Naive thymus-derived CD4-positive, alpha-beta T cell (primary cell): ENCODE measurements at regions not wholly inside any gene's neighbourhood (a gene's known extent, or its start where the extent isn't known, plus 50 kb on each side); places are given as distances from the start of the nearest gene placed in this dataset.

Source experiments
- ATAC-seq: fragments of 150-1000 bp; cut with Tn5 transposase; 2 replicates; pipeline ENCODE4 v1.10.0; 2021; ENCODE audit warnings: mild to moderate bottlenecking, moderate library complexity
- CTCF ChIA-PET: fragments of 350-600 bp; sonication (Branson Sonifier 250); formaldehyde crosslinking; loops from one replicate; lab custom pipeline; 2021; ENCODE audit warnings: antibody characterized with exemption; lab: Charles Lee
- POLR2A ChIA-PET: fragments of 350-600 bp; sonication (Branson Sonifier 250); formaldehyde crosslinking; loops from one replicate; lab custom pipeline; 2021; ENCODE audit warnings: antibody characterized with exemption, inconsistent platforms; lab: Charles Lee
- DNase-seq, 9 donors: peaks; one replicate each; pipeline versions ENCODE4 v3.0.0 to v3.0.0-alpha.2; 2020 to 2022; ENCODE audit warnings: mixed read lengths in 1 of 9
- H3K27ac ChIP-seq: one replicate; pipeline ENCODE4 v1.7.0; 2013; ENCODE audit warnings: mild to moderate bottlenecking, low read depth, low read length, moderate library complexity
- H3K27me3 ChIP-seq, 2 donors: one replicate each; pipeline ENCODE4 v1.7.0; 2013; ENCODE audit warnings: low read length in 2 of 2, mild to moderate bottlenecking in 2 of 2, moderate library complexity in 2 of 2; ENCODE audit not compliant: control insufficient read depth in 2 of 2, insufficient read depth in 2 of 2
- H3K36me3 ChIP-seq, 3 experiments: 1 replicate in 2 of 3; 2 replicates in 1 of 3; pipeline ENCODE4 v1.7.0; 2013; ENCODE audit warnings: low read length in 3 of 3, mild to moderate bottlenecking in 3 of 3, moderate library complexity in 1 of 3; ENCODE audit not compliant: insufficient read depth in 3 of 3, control insufficient read depth in 2 of 3
- H3K4me1 ChIP-seq, 2 donors: one replicate each; pipeline ENCODE4 v1.7.0; 2013; ENCODE audit warnings: low read length in 2 of 2, mild to moderate bottlenecking in 2 of 2, moderate library complexity in 1 of 2; ENCODE audit not compliant: control insufficient read depth in 2 of 2, insufficient read depth in 2 of 2
- H3K4me3 ChIP-seq: 2 replicates; pipeline ENCODE4 v1.7.0; 2013; ENCODE audit warnings: mild to moderate bottlenecking, low read length
- H3K9me3 ChIP-seq, 3 experiments: 1 replicate in 2 of 3; 2 replicates in 1 of 3; pipeline ENCODE4 v1.7.0; 2013; ENCODE audit warnings: low read length in 3 of 3; ENCODE audit not compliant: control insufficient read depth in 2 of 3
- H3K27ac Mint-ChIP-seq, 9 donors: one replicate each; pipeline ENCODE4 v1.8.0; 2020 to 2022; ENCODE audit warnings: mixed read lengths in 9 of 9, mild to moderate bottlenecking in 8 of 9, moderate library complexity in 5 of 9, inconsistent platforms in 2 of 9
- H3K27me3 Mint-ChIP-seq, 5 donors: one replicate each; pipeline ENCODE4 v1.8.0; 2021 to 2022; ENCODE audit warnings: mixed read lengths in 5 of 5, mild to moderate bottlenecking in 1 of 5
- H3K36me3 Mint-ChIP-seq, 5 donors: one replicate each; pipeline ENCODE4 v1.8.0; 2020 to 2022; ENCODE audit warnings: mixed read lengths in 5 of 5, mild to moderate bottlenecking in 3 of 5, inconsistent platforms in 1 of 5
- H3K4me1 Mint-ChIP-seq, 7 donors: one replicate each; pipeline ENCODE4 v1.8.0; 2020 to 2022; ENCODE audit warnings: mixed read lengths in 7 of 7, mild to moderate bottlenecking in 3 of 7, inconsistent platforms in 1 of 7
- H3K4me3 Mint-ChIP-seq, 10 donors: one replicate each; pipeline ENCODE4 v1.8.0; 2020 to 2022; ENCODE audit warnings: mild to moderate bottlenecking in 10 of 10, mixed read lengths in 10 of 10, moderate library complexity in 6 of 10, inconsistent platforms in 2 of 10
- H3K9me3 Mint-ChIP-seq, 11 donors: one replicate each; pipeline ENCODE4 v1.8.0; 2020 to 2022; ENCODE audit warnings: mixed read lengths in 11 of 11, mild to moderate bottlenecking in 4 of 11, inconsistent platforms in 1 of 11, moderate library complexity in 1 of 11
- intact Hi-C, 2 donors: fragments of 100-400 bp; cut with micrococcal nuclease; formaldehyde crosslinking; loops; one replicate each; pipeline ENCODE4 v1.15.1; 2023

DNA sequence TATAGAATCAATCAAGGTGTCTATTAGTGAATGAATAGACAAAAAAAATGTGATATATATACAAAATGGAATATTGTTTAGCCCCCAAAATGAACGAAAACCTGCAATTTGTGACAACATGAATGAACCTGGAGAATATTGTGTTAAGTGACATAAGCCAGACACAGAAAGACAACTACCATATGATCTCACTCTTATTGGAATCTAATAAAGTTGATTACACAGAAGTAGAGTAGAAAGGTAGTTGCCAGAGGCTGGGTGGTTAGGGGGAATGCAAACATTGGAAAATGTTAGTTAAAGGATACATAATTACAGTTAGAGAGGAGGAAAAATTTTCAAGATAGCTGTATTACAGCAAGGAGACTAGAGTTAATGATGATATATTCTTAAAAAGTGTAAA lies 1962.3 kb downstream of the EFNA5 start:
- DNase-seq (no peak), ATAC-seq (no peak)
- Histone ChIP-seq H3K9me3 (no peaks in the 10 kb centered on the region), H3K27me3 (no peaks in the 10 kb centered on the region), H3K36me3 (no peaks in the 10 kb centered on the region), H3K4me1 (no peaks in the 10 kb centered on the region), H3K4me3 (no peak overlapping the region), H3K27ac (no peak overlapping the region)
- Mint-ChIP-seq H3K4me3 (no peak overlapping the region), H3K27ac (no peak overlapping the region), H3K4me1 (no peaks in the 10 kb centered on the region), H3K27me3 (no peaks in the 10 kb centered on the region), H3K9me3 (peaks cover 0 to 22% (median 12%) of the 10 kb centered on the region in 11 donors), H3K36me3 (no peaks in the 10 kb centered on the region)
- CTCF ChIA-PET = no interaction called here
- POLR2A ChIA-PET = no interaction called here
- intact Hi-C loops = no loop called here

DNA sequence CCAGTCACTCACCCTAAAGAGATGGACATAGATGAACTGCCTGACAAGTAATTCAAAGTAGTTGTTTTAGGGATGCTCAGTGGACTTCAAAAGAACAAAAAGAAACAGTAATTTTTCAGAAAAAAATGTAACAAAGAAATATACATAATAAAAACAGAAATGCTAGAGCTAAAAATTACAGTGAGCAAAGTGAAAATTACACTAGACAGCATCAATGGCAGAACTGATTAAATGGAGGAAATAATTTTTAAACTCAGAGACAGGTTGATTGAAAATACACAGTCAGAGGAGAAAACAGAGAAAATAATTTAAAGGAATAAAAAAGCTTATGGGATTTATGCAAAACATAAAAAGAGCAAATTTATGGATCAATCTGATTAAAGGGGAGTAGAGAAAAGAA lies 1968.4 kb downstream of the EFNA5 start:
- H3K36me3 ChIP-seq = no peaks in the 10 kb centered on the region
- no peaks in the 10 kb centered on the region for H3K4me1 ChIP-seq
- Mint-ChIP-seq H3K4me3 (no peak overlapping the region), H3K27ac (no peak overlapping the region), H3K9me3 (peaks cover 3 to 51% (median 15%) of the 10 kb centered on the region in 11 donors), H3K27me3 (no peaks in the 10 kb centered on the region), H3K36me3 (no peaks in the 10 kb centered on the region), H3K4me1 (no peaks in the 10 kb centered on the region)
- DNase-seq (no peak), ATAC-seq (no peak)
- H3K27ac ChIP-seq = no peak overlapping the region
- ChIA-PET POLR2A (no interaction called here), CTCF (no interaction called here)
- no peak overlapping the region for H3K4me3 ChIP-seq
- intact Hi-C loops = no loop called here
- no peaks in the 10 kb centered on the region for H3K27me3 ChIP-seq
- peaks cover 0 to 10% (median 0%) of the 10 kb centered on the region in 3 experiments for H3K9me3 ChIP-seq

- H3K36me3 Mint-ChIP-seq = no peaks in the 10 kb centered on the region
- intact Hi-C loops = no loop called here
- no peak overlapping the region for H3K4me3 ChIP-seq
- no peaks in the 10 kb centered on the region for H3K4me1 Mint-ChIP-seq
- H3K4me1 ChIP-seq = no peaks in the 10 kb centered on the region
- H3K27ac ChIP-seq = no peak overlapping the region
- no peak overlapping the region for H3K27ac Mint-ChIP-seq
- ATAC-seq = no peak
- H3K4me3 Mint-ChIP-seq = no peak overlapping the region
- no peaks in the 10 kb centered on the region for H3K27me3 Mint-ChIP-seq
- no peaks in the 10 kb centered on the region for H3K36me3 ChIP-seq
- H3K27me3 ChIP-seq = no peaks in the 10 kb centered on the region
- ChIA-PET CTCF (no interaction called here), POLR2A (no interaction called here)
- no peak for DNase-seq
- peaks cover 0 to 4% (median 0%) of the 10 kb centered on the region in 3 experiments for H3K9me3 ChIP-seq
- H3K9me3 Mint-ChIP-seq = peaks cover 0 to 30% (median 7%) of the 10 kb centered on the region in 11 donors
These were observed 1974.3 kb downstream of the EFNA5 start for GRCh38 chr5:105696440-105696839.

DNA sequence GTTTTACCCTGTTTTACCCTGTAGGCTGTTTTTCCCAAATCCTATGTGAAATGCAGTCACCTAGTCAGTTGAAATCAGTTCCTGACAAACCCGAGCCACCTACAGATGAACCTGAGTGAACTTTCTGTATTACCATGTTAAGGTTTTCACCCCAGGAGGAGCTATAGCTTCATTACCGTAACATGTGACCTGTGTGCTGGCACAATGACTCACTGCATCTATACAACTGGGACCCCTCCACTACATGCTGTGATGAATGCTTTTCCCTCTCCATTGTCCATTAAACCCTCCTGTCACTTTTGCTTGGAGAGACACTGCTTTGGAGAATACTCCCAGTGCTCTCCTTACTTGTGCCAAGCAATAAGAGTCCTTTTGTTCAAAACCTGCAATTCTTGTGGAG lies 1974.8 kb downstream of the EFNA5 start:
- Histone ChIP-seq H3K36me3 (no peaks in the 10 kb centered on the region), H3K4me3 (no peak overlapping the region), H3K9me3 (no peaks in the 10 kb centered on the region), H3K27me3 (no peaks in the 10 kb centered on the region), H3K27ac (no peak overlapping the region), H3K4me1 (no peaks in the 10 kb centered on the region)
- Mint-ChIP-seq H3K4me3 (no peak overlapping the region), H3K36me3 (no peaks in the 10 kb centered on the region), H3K4me1 (no peaks in the 10 kb centered on the region), H3K27ac (no peak overlapping the region), H3K27me3 (no peaks in the 10 kb centered on the region), H3K9me3 (peaks cover 0 to 25% (median 5%) of the 10 kb centered on the region in 11 donors)
- ChIA-PET POLR2A (no interaction called here), CTCF (no interaction called here)
- ATAC-seq (no peak), DNase-seq (no peak)
- intact Hi-C loops = no loop called here

DNA sequence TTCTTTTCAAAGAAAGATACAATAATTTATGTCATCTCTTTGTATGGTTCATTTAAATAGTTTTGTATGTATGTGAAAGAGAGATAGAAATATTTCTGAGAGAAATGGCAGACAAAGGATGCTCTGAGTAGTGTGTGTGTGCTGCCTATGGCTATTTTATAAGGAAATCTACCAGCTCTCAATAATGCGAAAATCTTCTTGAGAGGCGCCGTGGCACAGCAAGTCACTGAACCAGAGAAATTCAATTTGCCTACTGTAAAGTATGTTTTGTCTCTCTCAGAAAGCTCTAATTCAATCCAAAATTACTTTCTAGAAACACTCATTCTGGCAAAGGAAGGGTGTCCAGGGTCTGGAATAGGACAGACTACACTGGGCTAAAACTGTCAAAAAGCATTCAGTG lies 1981.1 kb downstream of the EFNA5 start:
- Mint-ChIP-seq H3K27ac (no peak overlapping the region), H3K27me3 (no peaks in the 10 kb centered on the region), H3K4me1 (no peaks in the 10 kb centered on the region), H3K4me3 (no peak overlapping the region), H3K9me3 (peaks cover 0 to 4% (median 0%) of the 10 kb centered on the region in 11 donors), H3K36me3 (no peaks in the 10 kb centered on the region)
- no peak for ATAC-seq
- Histone ChIP-seq H3K27ac (no peak overlapping the region), H3K9me3 (no peaks in the 10 kb centered on the region), H3K4me3 (no peak overlapping the region), H3K27me3 (no peaks in the 10 kb centered on the region), H3K36me3 (no peaks in the 10 kb centered on the region), H3K4me1 (no peaks in the 10 kb centered on the region)
- intact Hi-C loops = no loop called here
- no peak for DNase-seq
- CTCF ChIA-PET = no interaction called here
- POLR2A ChIA-PET = no interaction called here

GRCh38 chr5:105688227-105688792 lies 1982.4 kb downstream of the EFNA5 start:
- POLR2A ChIA-PET = no interaction called here
- intact Hi-C loops = no loop called here

DNA sequence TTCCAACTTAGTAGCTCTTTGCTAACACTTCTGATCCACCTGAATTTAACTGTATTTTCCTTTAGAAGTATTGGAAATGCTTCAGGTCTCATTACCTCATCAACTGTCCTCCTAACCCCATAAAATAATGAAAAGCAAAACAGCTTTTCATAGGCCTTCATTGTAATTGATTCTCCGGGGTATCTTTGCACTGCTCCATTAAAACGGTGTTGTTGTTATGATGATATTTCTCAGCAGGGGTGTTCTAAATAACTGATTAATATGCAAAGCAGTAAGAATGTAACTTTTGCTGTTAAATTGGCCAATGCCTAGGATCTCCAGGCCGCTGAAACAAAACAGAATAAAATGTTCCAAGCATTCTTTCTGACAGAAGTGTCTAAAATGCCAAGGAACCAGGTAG lies 1983.2 kb downstream of the EFNA5 start:
- no peak overlapping the region for H3K27ac ChIP-seq
- Mint-ChIP-seq H3K4me1 (no peaks in the 10 kb centered on the region), H3K27me3 (no peaks in the 10 kb centered on the region), H3K9me3 (peaks cover 0 to 4% (median 2%) of the 10 kb centered on the region in 11 donors), H3K27ac (no peak overlapping the region), H3K36me3 (no peaks in the 10 kb centered on the region), H3K4me3 (no peak overlapping the region)
- DNase-seq (no peak), ATAC-seq (no peak)
- no peaks in the 10 kb centered on the region for H3K4me1 ChIP-seq
- H3K27me3 ChIP-seq = no peaks in the 10 kb centered on the region
- H3K4me3 ChIP-seq = no peak overlapping the region
- CTCF ChIA-PET = no interaction called here
- H3K36me3 ChIP-seq = no peaks in the 10 kb centered on the region
- intact Hi-C loops = no loop called here
- POLR2A ChIA-PET = no interaction called here
- no peaks in the 10 kb centered on the region for H3K9me3 ChIP-seq

More at GRCh38 chr5:105688227-105688792, 1982.4 kb downstream of the EFNA5 start:
- Mint-ChIP-seq H3K9me3 (peaks cover 0 to 4% (median 2%) of the 10 kb centered on the region in 11 donors), H3K27ac (no peak overlapping the region), H3K4me3 (no peak overlapping the region), H3K27me3 (no peaks in the 10 kb centered on the region), H3K36me3 (no peaks in the 10 kb centered on the region), H3K4me1 (no peaks in the 10 kb centered on the region)
- H3K4me1 ChIP-seq = no peaks in the 10 kb centered on the region
- H3K4me3 ChIP-seq = no peak overlapping the region
- DNase-seq (no peak), ATAC-seq (no peak)
- H3K36me3 ChIP-seq = no peaks in the 10 kb centered on the region
- H3K27me3 ChIP-seq = no peaks in the 10 kb centered on the region
- CTCF ChIA-PET = no interaction called here
- H3K9me3 ChIP-seq = no peaks in the 10 kb centered on the region
- no peak overlapping the region for H3K27ac ChIP-seq
